Adrenal gland (tissue), 9 donors: ENCODE measurements at regions not wholly inside any gene's neighbourhood (a gene's known extent, or its start where the extent isn't known, plus 50 kb on each side); places are given as distances from the start of the nearest gene placed in this dataset.
"Not testable (repeated sequence)": the region's sequence is repeated elsewhere in the genome, so short reads cannot be mapped to it uniquely, and the experiment has no call there.

ENCODE experiments used
- DNase-seq, 7 donors: peaks; one replicate each; pipeline ENCODE4 v3.0.0-alpha.2; 2019 to 2020
- H3K27ac ChIP-seq, 5 donors: fragments of 200-600 bp; sonication (generic) in 4 of 5; 1 replicate in 3 of 5; 2 replicates in 2 of 5; pipeline versions ENCODE4 v1.5.1 to v1.8.0; 2016 to 2020; ENCODE audit warnings: mild to moderate bottlenecking in 1 of 5
- H3K27me3 ChIP-seq: fragments of 200-600 bp; 2 replicates; pipeline ENCODE4 v1.8.0; 2021
- H3K36me3 ChIP-seq, 2 donors: fragments of 200-600 bp; replicated peaks in 1 of 2; 1 replicate in 1 of 2; 2 replicates in 1 of 2; pipeline versions ENCODE4 v1.5.1 to v1.8.0; 2018 to 2022
- H3K4me1 ChIP-seq, 2 donors: fragments of 200-600 bp; replicated peaks in 1 of 2; 1 replicate in 1 of 2; 2 replicates in 1 of 2; pipeline versions ENCODE4 v1.5.1 to v1.8.0; 2018 to 2021
- H3K4me3 ChIP-seq, 4 donors: fragments of 200-600 bp; sonication (generic) in 3 of 4; one replicate each; pipeline ENCODE4 v1.5.1; 2016 to 2018
- H3K9me3 ChIP-seq, 3 donors: fragments of 200-600 bp; sonication (generic) in 1 of 3; replicated peaks in 1 of 3; 1 replicate in 2 of 3; 2 replicates in 1 of 3; pipeline versions ENCODE4 v1.5.1 to v1.8.0; 2016 to 2021
- POLR2A ChIP-seq, 2 donors: fragments of 450-650 bp; IDR thresholded peaks; one replicate each; pipeline ENCODE4 v1.6.1; 2017; ENCODE audit warnings: antibody characterized with exemption in 2 of 2, mild to moderate bottlenecking in 2 of 2, moderate library complexity in 1 of 2
- WGBS, 4 donors: extraction: QIAGEN DNeasy Blood & Tissue Kit in 2 of 4; methylation state at CpG; one replicate each; pipeline versions ENCODE4 v1.1.5 to v1.1.7; 2013 to 2017; 5-methylcytosine and 5-hydroxymethylcytosine counted together
- intact Hi-C, 2 donors: fragments of 100-400 bp; cut with DNase I; formaldehyde crosslinking; loops; one replicate each; pipeline versions ENCODE4 v1.14.1 to v1.15.0; 2022 to 2023
- TF ChIP-seq, protein P1 (sequence below), 6 experiments: fragments of 450-650 bp in 4 of 6; fragments of 200-600 bp in 2 of 6; sonication (generic) in 1 of 6; IDR thresholded peaks; 1 replicate in 5 of 6; 2 replicates in 1 of 6; pipeline versions ENCODE4 v1.5.1 to v1.8.0; 2016 to 2021; ENCODE audit warnings: antibody characterized with exemption in 6 of 6, mild to moderate bottlenecking in 2 of 6, moderate library complexity in 1 of 6
- donor health status: healthy with polysubstance abuse.
- donor health status: Bipolar disorder and iron deficiency.
- donor health status: DM: yes; HTN: yes; CAD: no.
- donor health status: DM: no; HTN: no; CAD: no.
- donor health status: DM: no; HTN: no; CAD: no.

DNA sequence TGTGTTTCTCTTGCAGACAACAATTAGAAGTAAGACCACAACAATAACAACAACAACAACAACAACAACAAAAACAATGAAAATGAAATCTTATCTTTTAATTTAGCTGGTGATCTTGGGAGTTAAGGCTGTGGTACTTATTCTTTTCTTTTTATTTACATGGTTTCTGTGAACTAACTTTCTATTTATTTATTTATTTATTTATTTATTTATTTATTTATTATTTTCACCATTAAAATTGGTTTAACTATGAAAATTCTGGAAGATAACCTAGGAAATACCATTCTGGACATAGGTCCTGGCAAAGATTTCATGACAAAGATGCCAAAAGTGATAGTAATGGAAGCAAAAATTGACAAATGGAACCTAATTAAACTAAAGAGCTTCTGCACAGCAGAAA is 102.5 kb upstream of the PNPT1 start:
- Histone ChIP-seq H3K9me3 (no peaks in the 10 kb centered on the region), H3K4me1 (no peaks in the 10 kb centered on the region), H3K36me3 (no peaks in the 10 kb centered on the region), H3K27me3 (peaks cover 4% of the 10 kb centered on the region), H3K27ac (no peak overlapping the region), H3K4me3 (no peak overlapping the region)
- DNase-seq = no peak
- TF ChIP-seq, protein P1, sequence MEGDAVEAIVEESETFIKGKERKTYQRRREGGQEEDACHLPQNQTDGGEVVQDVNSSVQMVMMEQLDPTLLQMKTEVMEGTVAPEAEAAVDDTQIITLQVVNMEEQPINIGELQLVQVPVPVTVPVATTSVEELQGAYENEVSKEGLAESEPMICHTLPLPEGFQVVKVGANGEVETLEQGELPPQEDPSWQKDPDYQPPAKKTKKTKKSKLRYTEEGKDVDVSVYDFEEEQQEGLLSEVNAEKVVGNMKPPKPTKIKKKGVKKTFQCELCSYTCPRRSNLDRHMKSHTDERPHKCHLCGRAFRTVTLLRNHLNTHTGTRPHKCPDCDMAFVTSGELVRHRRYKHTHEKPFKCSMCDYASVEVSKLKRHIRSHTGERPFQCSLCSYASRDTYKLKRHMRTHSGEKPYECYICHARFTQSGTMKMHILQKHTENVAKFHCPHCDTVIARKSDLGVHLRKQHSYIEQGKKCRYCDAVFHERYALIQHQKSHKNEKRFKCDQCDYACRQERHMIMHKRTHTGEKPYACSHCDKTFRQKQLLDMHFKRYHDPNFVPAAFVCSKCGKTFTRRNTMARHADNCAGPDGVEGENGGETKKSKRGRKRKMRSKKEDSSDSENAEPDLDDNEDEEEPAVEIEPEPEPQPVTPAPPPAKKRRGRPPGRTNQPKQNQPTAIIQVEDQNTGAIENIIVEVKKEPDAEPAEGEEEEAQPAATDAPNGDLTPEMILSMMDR (IDR thresholded peaks at IDR 0.05) = no peak
- TF ChIP-seq POLR2A (IDR thresholded peaks at IDR 0.05) = no peak
- intact Hi-C loops = no loop called here

DNA sequence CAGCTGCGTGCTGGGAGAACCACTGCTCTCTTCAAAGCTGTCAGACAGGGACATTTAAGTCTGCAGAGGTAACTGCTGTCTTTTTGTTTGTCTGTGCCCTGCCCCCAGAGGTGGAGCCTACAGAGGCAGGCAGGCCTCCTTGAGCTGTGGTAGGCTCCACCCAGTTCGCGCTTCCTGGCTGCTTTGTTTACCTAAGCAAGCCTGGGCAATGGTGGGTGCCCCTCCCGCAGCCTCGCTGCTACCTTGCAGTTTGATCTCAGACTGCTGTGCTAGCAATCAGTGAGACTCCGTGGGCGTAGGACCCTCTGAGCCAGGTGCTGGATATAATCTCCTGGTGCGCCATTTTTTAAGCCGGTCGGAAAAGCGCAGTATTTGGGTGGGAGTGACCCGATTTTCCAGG is 100.0 kb upstream of the PNPT1 start:
- H3K4me3 ChIP-seq, H3K9me3 ChIP-seq, H3K36me3 ChIP-seq, H3K4me1 ChIP-seq, intact Hi-C loops, DNase-seq, H3K27ac ChIP-seq, H3K27me3 ChIP-seq: not testable (repeated sequence)
- WGBS, 4 donors = 87 to 99% (median 93%) methylated on average over 8 to 11 of the region's 12 CpGs

GRCh38 chr2:55786280-55786679 is 92.6 kb upstream of the PNPT1 start:
- no peak overlapping the region for H3K4me3 ChIP-seq
- H3K36me3 ChIP-seq = no peaks in the 10 kb centered on the region
- H3K27ac ChIP-seq = no peak overlapping the region
- H3K4me1 ChIP-seq = no peaks in the 10 kb centered on the region
- intact Hi-C loops = no loop called here
- H3K9me3 ChIP-seq = no peaks in the 10 kb centered on the region
- no peak for DNase-seq
- no peak for TF ChIP-seq POLR2A (IDR thresholded peaks at IDR 0.05)
- TF ChIP-seq, protein P1 (IDR thresholded peaks at IDR 0.05) = no peak
- H3K27me3 ChIP-seq = no peaks in the 10 kb centered on the region

- H3K36me3 ChIP-seq, H3K9me3 ChIP-seq, H3K4me1 ChIP-seq, intact Hi-C loops, H3K27me3 ChIP-seq, H3K4me3 ChIP-seq, DNase-seq, H3K27ac ChIP-seq: not testable (repeated sequence)
- WGBS, 4 donors = 93 to 97% (median 96%) methylated on average over 5 of the region's 5 CpGs
Measured at GRCh38 chr2:55783751-55784150, 90.1 kb upstream of the PNPT1 start.

GRCh38 chr2:55782528-55783173 is 89.0 kb upstream of the PNPT1 start:
- intact Hi-C loops = no loop called here
- WGBS, 4 donors = 81 to 85% (median 82%) methylated on average over 4 of the region's 4 CpGs

More at GRCh38 chr2:55782528-55783173, 89.0 kb upstream of the PNPT1 start:
- no peak for DNase-seq
- no peak overlapping the region for H3K4me3 ChIP-seq
- no peaks in the 10 kb centered on the region for H3K4me1 ChIP-seq
- TF ChIP-seq POLR2A (IDR thresholded peaks at IDR 0.05) = no peak
- TF ChIP-seq, protein P1 (IDR thresholded peaks at IDR 0.05) = no peak
- H3K36me3 ChIP-seq = no peaks in the 10 kb centered on the region
- no peak overlapping the region for H3K27ac ChIP-seq
- H3K27me3 ChIP-seq = no peaks in the 10 kb centered on the region
- H3K9me3 ChIP-seq = no peaks in the 10 kb centered on the region
